ENCODE measurements at regions not wholly inside any gene's neighbourhood (a gene's known extent, or its start where the extent isn't known, plus 50 kb on each side); places are given as distances from the start of the nearest gene placed in this dataset.
"Not testable (repeated sequence)": the region's sequence is repeated elsewhere in the genome, so short reads cannot be mapped to it uniquely, and the experiment has no call there.

DNA sequence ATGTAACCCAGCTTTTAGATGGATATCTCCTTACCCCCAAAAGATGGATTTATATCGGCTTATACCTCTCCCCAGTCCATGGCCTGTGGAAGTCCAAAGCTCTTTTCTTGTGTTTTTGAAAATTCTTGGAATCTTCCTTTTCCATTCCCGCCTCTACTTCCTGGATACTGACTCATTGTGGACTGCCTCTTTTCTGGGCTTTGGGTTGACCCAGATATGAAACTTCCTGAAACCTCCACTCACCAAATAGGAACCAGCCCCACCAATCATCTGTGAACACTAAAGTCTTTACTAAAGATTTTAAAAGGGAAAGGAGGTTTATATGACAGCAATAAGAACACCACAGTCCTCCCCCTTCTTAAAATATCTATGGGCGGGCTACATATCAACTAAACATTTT lies 163.4 kb upstream of the SYN3 start:
- DNase-seq = no peak

GRCh38 chr22:33220476-33221080 lies 162.4 kb upstream of the SYN3 start:
- no peak for DNase-seq

- no peak for DNase-seq
Observed at GRCh38 chr22:33219648-33220384, 161.6 kb upstream of the SYN3 start.

DNA sequence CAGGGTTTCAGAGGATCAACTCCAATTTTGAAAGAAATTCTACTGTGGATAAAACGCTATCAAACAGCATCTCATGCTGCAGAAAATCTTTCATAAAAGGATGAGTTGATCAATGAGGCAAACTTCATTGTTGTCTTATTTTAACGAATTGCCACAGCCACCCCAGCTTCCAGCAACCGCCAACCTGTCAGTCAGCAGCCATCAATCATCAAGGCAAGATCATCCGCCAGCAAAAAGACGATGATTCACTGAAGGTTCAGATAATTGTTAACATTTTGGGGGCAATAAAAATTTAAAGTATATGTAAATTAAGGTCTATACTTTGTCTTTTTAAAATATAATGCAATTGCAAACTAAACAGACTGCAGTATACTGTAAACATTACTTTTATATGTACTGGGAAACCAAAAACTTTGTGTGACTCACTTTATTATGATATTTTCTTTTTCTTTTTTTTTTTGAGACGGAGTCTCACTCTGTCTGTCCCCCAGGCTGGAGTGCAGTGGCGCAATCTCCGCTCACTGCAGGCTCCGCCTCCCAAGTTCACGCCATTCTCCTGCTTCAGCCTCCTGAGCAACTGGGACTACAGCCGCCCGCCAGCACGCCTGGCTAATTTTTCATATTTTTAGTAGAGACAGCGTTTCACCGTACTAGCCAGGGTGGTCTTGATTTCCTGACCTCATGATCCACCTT lies 155.3 kb upstream of the SYN3 start:
- DNase-seq = no peak

- no peak for DNase-seq
Observed at GRCh38 chr22:33209930-33210784, 152.0 kb upstream of the SYN3 start.

DNA sequence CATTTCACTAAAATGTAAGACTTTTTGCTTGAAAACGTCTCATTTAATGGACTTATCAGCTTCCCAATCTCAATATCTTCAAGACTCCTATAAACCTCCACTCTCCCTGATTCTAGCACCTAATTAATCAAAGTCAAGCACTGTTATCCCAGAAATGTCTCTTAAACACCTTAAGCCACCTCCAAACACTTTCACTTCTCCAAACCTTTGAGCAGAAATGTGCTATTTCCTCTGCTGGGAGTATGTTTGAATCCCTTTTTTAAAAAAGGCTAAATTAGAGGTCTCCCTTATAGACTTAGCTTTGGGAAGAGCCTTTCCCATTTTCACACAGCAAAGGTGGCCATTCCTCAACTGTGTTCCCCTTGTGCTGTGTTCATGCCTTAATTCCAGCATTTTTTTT lies 146.2 kb upstream of the SYN3 start:
- no peak for DNase-seq

- DNase-seq = no peak
Observed at GRCh38 chr22:33202455-33202854, 144.3 kb upstream of the SYN3 start.

DNA sequence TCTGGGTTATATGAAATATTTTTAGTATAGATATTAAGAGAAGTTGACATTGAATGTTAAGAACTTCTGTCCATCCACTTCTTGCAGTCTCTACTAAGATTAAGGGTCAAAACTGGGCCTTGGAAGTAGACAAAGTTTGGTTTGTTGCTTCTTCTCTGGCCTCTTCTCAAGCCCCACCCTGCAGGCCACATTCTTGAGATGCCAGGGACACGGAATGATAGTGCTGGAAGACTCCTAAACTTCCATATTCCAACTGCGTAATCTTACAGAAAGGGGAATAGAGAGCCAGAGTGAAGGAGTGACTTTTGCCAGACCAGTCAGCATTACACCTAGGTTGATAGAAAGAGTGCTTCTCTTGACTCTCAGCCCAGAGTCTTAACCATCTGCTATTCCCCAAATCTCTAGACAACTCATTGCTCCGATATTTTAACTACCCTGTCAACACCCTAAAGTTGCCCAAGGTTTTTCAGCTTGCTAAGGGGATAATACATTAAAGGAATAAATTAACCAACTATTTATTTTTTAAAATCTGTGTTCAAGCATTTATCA lies 136.4 kb upstream of the SYN3 start:
- DNase-seq = no peak

DNA sequence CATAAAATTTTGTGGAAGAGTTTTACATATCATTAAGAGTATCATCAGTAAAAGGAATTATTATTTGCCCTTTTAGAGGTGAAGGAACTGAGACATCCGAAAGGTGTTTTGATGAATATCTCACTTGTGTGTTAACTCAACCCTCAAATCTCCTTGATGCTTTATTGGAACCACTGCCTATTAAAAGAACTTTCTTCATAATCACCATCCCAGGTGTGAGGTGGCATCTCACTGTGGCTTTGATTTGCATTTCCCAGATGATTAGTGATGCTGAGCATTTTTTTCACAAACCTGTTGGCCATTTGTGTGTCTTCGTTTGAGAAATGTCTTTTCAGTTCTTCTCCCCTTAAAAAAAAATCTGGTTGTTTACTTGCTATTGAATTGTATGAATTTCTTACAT lies 134.0 kb upstream of the SYN3 start:
- DNase-seq = no peak

DNA sequence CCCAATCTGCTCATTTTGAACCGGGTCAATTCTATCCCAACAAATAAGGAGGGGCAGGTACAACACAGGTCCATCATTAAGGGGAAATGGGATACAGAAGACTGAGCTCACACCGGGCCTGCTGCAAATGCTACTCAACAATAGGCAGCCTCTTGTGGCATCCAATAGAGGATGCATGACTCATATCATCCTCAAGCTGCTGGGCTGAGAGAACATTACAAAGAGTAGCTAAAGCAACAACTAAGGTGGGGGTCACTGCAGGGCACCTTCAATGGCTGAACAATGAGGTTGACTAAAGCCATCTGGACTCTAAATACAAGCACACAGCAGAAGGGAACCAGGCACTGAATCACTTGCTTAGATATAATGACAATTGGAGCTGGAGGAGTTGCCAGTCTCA lies 130.1 kb upstream of the SYN3 start:
- DNase-seq = no peak

DNA sequence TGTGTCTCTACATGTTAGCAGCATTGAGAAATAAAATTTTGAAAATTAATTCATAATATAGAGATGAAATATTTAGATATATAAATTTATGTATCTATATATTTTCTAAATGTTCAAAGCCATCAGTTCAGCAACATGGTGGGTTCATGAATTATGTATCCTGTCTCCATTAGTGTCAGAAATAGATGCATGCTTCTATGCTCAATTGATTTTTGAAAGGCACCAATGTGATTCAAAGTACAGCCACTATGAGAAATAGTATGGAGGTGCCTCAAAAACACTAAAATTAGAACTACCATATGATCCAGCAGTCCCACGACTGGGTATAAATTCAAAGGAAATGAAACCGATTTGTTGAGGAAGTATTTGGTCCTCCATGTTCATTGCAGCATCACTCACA lies 128.6 kb upstream of the SYN3 start:
- no peak for DNase-seq

GRCh38 chr22:33180356-33180755 lies 122.2 kb upstream of the SYN3 start:
- no peak for DNase-seq

DNA sequence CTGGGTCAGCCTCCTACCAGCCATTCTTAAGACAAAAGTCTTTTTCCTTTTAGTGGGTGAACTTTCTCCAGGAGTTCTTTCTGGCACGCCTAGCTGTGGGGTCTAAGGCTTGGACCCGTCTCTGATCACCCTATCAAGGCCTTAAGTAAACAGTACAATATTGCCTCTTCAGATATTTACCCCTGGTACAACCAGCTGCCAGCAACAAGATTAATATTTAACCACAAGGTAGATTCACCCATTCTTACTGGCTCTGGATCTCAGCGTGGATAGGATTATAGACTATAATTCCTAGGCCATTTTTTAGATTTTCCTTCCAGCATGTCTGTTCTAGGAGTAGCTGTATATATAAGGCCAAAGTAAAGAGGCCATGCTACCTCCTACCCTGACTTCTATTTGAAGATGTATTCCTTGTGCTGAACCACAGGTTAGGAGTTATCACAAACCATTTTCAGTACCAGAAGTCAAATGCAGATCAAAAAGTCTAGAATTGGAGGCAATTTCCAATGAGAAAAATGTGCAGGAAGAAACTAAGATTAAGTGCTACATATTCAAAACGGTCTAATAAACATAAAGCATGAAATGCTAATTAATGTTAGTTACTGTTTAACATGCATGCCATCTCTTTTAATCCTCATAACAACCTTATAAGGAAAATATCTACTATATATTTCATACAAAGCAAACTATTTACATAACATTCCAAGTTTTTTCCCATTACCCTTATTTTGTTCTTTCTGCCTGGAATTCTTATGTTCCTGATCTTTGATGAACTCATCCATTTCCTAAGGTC lies 110.0 kb upstream of the SYN3 start:
- DNase-seq = no peak

GRCh38 chr22:33166206-33166605 lies 108.0 kb upstream of the SYN3 start:
- no peak for DNase-seq

DNA sequence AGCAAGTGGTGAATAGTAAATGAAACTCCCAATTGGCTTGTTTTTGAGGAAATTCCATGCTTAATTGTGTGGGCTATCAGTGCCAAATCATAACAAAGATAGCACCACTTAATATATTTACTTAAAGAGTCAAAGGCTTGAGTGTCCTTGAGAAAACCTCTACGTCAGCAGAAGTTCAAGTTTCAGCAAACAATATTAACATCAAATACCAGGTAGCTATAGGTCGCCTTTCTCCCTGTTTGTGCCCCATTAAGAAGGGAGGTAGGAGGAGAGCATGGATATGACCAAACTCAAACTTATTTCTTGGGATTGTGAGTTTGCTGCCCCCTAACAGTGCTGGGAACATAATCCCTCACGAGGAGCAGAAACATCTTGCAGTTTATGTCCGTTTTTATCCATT lies 105.6 kb upstream of the SYN3 start:
- DNase-seq = no peak

DNA sequence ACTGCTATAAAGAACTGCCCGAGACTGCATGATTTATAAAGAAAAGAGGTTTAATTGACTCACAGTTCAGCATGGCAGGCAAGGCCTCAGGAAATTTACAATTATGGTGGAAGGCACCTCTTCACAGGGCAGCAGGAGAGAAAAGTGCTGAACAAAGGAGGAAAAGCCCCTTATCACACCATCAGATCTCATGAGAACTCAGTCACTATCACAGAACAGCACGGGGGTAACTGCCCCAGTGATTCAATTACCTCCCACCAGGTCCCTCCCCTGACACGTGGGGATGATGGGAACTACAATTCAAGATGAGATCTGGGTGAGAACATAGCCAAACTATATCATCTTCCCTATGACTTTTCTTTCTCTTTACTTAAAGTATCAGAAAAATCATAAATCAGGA lies 104.0 kb upstream of the SYN3 start:
- no peak for DNase-seq

DNA sequence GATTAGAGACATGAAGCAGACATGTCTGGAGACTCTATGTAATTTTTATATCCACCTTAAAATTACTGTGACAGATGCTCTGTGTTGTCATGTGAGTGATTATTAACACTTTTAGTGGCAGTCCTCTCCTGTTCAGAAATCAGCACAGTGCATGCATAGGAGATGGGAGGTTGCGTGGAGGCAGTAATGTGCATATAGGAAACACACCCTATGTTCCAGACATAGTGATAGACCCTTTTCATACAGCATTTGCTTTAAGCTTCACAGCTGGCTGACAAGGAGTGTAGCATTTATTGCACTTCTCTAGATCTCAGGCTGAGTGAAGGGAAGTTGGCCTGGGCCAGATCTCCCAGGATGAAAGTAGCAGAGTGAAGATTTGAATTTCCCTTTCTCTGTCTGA lies 102.3 kb upstream of the SYN3 start:
- DNase-seq = no peak

DNA sequence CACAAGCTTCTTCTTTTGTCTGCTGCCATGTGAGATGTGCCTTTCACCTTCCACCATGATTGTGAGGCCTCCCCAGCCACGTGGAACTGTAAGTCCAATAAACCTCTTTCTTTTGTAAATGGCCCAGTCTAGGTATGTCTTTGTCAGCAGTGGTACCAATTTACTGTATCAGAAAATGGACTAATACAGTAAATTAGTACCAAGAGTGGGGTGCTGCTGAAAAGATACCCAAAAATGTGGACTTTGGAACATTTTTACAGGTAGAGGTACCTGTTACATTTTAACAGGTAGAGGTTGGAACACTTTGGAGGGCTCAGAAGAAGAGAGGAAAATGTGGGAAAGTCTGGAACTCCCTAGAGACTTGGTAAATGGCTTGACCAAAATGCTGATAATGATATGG lies 96.8 kb upstream of the SYN3 start:
- not testable (repeated sequence) for DNase-seq

GRCh38 chr22:33149611-33150010 lies 91.4 kb upstream of the SYN3 start:
- DNase-seq = no peak

- no peak for DNase-seq
Observed at GRCh38 chr22:33144721-33145120, 86.5 kb upstream of the SYN3 start.

DNA sequence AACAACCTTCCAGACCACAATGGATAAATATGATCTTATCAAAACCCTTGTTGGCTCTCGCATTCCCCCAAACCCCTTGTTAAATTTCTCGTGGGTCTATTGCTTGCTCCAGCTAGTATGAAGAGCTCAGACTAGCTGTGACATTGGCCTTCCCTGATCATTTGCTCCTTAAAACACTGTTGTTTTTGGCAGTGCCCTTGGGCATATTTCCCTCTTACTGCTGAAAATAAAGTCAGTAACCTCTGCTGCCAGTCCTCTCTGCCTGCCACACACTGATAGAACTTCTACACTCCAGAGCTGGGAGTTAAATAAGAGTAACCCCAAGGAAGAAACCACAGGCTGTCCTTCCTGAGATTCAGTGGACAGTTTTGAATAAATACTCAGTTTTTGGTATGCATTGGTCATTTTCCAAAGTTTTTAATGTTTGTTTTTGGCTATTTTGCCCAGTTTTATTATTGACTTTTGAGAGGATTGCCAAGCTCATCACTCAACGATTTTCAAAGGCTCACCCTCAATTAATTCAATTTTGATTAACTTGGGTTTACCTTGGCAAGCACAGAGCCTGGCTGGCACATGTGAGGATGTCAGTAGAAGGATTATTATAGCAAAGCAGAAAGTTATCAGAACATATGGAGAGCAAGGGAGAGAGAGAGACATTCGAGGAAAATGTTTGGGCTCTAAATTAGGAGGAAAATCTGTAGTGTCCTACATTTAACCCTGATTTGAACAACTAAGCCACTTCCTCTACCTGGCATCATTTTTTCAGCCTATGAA lies 84.3 kb upstream of the SYN3 start:
- no peak for DNase-seq

- DNase-seq = no peak
Observed at GRCh38 chr22:33139937-33140336, 81.8 kb upstream of the SYN3 start.
